AG04449 (cell line): ENCODE measurements at regions not wholly inside any gene's neighbourhood (a gene's known extent, or its start where the extent isn't known, plus 50 kb on each side); places are given as distances from the start of the nearest gene placed in this dataset.

Experiments used
- CTCF ChIA-PET: fragments of 350-600 bp; formaldehyde crosslinking; extraction: SDS; loops from one replicate; lab custom pipeline; 2021; ENCODE audit warnings: antibody characterized with exemption; lab: Yijun Ruan, JAX
- POLR2A ChIA-PET: fragments of 400-600, 350-600 bp; formaldehyde crosslinking; extraction: SDS; loops from one replicate; lab custom pipeline; 2020; ENCODE audit warnings: antibody characterized with exemption, inconsistent platforms; lab: Yijun Ruan, JAX
- DNase-seq: peaks from one replicate; pipeline ENCODE4 v3.0.0-alpha.2; 2010; ENCODE audit warnings: low read depth, low spot score
- H3K4me3 ChIP-seq: 2 replicates; pipeline ENCODE4 v1.5.1; 2011; ENCODE audit warnings: low read depth, mild to moderate bottlenecking, control low read depth, low read length
- TF ChIP-seq, protein P1 (sequence below): IDR thresholded peaks from one replicate; pipeline ENCODE4 v1.5.1; 2011; ENCODE audit warnings: mild to moderate bottlenecking, moderate library complexity, low read length, control low read depth, inconsistent platforms; ENCODE audit not compliant: insufficient read depth; ENCODE audit errors: missing control alignments

DNA sequence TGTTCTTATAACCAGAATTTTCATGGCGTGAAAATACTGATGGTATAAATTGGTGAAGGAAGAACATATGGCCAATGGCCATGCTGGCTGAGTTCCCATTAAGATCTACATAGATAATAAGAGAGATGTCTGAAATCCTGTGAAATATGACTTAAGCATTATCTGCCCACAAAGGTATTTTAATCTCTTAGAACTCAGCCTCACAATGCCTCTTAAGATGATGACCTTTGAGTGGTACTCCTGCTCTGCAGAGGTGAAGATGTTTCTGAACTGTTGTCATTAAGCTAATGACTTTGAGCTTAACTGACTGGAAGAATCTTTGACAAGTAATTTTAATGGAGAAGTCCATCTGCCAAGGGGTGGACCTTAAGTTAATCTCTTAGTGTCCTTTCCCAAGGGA is 148.7 kb downstream of the ZNF326 start:
- no peak for DNase-seq
- no peak overlapping the region for H3K4me3 ChIP-seq
- POLR2A ChIA-PET = no interaction called here
- TF ChIP-seq, protein P1, sequence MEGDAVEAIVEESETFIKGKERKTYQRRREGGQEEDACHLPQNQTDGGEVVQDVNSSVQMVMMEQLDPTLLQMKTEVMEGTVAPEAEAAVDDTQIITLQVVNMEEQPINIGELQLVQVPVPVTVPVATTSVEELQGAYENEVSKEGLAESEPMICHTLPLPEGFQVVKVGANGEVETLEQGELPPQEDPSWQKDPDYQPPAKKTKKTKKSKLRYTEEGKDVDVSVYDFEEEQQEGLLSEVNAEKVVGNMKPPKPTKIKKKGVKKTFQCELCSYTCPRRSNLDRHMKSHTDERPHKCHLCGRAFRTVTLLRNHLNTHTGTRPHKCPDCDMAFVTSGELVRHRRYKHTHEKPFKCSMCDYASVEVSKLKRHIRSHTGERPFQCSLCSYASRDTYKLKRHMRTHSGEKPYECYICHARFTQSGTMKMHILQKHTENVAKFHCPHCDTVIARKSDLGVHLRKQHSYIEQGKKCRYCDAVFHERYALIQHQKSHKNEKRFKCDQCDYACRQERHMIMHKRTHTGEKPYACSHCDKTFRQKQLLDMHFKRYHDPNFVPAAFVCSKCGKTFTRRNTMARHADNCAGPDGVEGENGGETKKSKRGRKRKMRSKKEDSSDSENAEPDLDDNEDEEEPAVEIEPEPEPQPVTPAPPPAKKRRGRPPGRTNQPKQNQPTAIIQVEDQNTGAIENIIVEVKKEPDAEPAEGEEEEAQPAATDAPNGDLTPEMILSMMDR = no peak
- CTCF ChIA-PET = no interaction called here

DNA sequence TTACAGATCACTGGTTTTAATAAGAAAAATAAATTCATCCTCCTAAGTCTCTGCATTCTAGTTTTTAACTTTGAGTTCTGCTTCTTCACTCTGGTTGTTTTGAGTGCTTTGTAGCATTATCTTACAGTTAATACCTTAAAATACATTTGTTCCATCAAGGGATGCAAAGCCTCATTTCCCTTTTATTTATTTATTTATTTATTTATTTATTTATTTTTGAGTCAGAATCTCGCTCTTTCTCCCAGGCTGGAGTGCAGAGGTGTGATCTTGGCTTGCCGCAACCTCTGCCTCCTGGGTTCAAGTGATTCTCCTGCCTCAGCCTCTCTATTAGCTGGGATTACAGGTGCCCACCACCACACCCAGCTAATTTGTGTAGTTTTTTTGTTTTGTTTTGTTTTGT is 147.8 kb downstream of the ZNF326 start:
- DNase-seq = no peak
- TF ChIP-seq, protein P1 = no peak
- ChIA-PET POLR2A (no interaction called here), CTCF (no interaction called here)
- no peak overlapping the region for H3K4me3 ChIP-seq

DNA sequence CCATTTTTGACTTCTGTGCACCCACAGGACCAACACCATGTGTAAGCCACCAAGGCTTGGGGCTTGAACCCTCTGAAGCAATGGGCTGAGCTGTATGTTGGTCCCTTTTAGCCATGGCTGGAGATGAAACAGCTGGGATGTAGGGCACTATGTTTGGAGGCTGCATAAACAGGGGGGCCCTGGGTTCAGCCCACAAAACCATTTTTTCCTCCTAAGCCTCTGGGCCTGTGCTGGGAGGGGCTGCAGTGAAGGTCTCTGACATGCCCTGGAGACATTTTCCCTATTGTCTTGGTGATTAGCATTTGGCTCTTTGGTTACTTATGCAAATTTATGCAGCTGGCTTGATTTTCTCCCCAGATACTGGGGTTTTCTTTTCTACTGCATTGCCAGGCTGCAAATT is 144.9 kb downstream of the ZNF326 start:
- TF ChIP-seq, protein P1 = no peak
- ChIA-PET CTCF (no interaction called here), POLR2A (no interaction called here)
- DNase-seq = no peak
- H3K4me3 ChIP-seq = no peak overlapping the region

DNA sequence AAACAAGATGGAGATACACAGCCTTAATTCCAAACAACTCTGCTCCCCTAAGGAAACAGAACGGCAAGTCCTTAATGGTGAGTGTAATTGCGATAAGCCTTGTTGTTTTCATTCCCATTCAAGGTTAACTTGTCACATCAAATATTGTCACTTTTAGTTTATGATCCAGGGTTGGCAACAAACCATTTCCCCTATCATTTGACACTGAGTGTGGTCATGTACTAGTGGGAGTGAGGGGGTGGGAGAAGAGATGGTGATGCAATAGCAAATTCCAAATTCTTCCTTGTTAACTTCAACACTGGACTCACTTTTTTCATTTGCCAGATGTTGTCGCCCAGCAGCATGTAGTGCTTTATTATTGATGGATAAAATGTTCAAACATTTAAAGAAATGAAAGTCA is 140.4 kb downstream of the ZNF326 start:
- no peak for DNase-seq
- TF ChIP-seq, protein P1 = no peak
- H3K4me3 ChIP-seq = no peak overlapping the region
- POLR2A ChIA-PET = no interaction called here
- CTCF ChIA-PET = no interaction called here

- H3K4me3 ChIP-seq = no peak overlapping the region
- TF ChIP-seq, protein P1 = no peak
- no peak for DNase-seq
- CTCF ChIA-PET = interaction anchor here (0.7 kb wide), 1 partner anchor 1031 kb away, joined by 3 read pairs; no protein-coding TSS in a partner anchor
- POLR2A ChIA-PET = no interaction called here
Measured at GRCh38 chr1:90134175-90134955, 139.5 kb downstream of the ZNF326 start.

DNA sequence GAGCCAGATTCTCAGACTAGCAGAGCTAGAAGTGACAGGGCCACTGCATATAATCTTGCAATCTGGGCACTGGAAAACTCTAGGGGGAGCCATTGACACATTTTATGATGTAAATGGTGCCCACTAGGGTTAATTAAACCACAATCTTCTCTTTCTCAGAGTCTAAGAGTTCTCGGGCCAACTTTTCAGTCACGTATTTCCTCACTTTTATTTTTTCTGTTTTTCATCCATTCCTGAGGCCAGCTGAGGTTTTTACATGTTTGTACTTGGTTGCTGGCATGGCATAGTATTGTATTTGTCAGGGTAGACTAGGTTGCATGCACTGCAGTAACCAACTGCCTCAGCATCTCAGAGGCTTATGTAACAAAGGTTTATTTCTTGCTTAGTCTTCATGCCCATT is 138.2 kb downstream of the ZNF326 start:
- TF ChIP-seq, protein P1 = no peak
- CTCF ChIA-PET = interaction anchor here (1.2 kb wide), 1 partner anchor 1032 kb away, joined by 3 read pairs; no protein-coding TSS in a partner anchor
- DNase-seq = no peak
- POLR2A ChIA-PET = no interaction called here
- H3K4me3 ChIP-seq = no peak overlapping the region
